ENCODE measurements at regions not wholly inside any gene's neighbourhood (a gene's known extent, or its start where the extent isn't known, plus 50 kb on each side); places are given as distances from the start of the nearest gene placed in this dataset.
A peak's percentile ranks its signal among the peaks of the same experiment; 100 is the strongest.

DNA sequence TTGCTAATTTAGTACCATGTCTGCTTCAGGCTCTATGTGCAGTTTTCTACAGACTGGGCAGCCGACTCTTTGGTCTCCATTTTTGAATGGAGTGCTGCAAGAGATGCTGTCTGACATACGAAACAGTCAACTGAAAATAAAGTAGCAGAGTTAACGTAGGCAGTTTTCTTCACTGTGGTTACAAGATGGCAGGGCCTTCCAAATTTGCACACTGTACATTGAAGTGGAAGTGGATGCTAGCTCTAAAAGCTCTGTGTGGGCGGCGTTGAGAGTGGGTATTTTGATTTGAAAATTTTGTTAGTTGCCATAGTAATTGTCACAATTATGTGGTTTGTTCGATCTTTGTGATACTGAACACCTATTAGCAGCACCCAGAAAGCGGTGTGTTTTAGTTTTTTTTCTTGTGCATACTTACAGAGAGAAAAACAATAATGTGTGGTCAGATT is 154.9 kb upstream of the ATP2B1 start:
- no peak for DNase-seq

DNA sequence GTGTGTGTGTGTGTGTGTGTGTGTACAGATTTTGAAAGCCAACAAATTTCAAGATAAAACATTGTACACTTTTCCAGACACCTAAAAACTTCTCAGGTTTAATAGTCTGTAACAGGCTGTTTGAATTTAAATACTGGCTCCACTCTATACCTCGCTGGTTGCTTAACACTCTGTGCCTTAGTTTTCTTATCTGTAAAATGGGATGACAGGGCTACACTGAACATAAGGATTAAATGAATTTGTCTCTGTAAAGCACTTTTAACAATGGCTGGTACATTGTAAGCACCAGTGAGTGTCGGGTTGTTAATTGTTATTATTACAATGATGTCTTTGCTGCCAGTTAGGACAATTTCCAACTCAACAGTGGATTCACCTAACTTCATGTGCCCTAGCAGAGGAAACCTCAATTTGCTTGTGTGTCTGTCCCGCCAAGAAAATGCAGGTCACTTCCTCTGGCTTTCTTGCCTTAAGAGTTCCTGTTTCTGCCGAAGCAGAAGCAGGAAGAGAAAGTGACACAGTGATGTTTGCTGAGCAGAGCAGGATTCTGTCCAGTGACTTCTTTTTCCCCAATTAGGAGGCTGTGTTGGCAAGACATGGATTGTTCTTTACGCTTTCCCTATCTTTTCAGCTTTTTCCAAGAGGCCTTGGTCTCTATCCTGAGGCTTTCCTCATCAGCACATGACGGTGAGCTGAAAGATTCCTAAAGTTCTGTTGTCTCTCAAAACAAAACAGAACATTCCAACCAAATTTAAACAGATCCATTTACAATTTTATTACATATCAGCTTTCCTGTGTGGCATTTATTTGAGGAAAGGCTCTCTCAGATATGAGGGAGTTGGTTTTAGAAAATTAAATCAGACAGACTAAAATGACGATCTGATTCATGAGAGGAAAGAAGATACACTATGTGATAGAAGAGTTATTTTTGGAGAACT is 154.1 kb upstream of the ATP2B1 start:
- DNase-seq: peak; percentile 38

DNA sequence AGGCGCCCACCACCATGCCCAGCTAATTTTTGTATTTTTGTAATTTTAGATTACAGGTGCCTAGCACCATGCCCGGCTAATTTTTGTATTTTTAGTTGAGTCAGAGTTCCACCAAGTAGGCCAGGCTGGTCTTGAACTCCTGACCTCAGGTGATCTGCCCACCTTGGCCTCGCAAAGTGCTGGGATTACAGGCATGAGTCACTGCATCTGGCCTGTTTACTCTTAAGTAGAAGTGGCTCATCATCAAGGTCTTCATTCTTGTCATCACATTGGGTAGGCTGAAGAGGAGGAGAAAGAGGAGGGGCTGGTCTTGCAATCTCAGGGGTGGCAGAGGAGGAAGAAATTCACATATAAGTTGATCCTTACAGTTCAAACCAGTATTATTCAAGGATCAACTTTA is 152.4 kb upstream of the ATP2B1 start:
- no peak for DNase-seq

DNA sequence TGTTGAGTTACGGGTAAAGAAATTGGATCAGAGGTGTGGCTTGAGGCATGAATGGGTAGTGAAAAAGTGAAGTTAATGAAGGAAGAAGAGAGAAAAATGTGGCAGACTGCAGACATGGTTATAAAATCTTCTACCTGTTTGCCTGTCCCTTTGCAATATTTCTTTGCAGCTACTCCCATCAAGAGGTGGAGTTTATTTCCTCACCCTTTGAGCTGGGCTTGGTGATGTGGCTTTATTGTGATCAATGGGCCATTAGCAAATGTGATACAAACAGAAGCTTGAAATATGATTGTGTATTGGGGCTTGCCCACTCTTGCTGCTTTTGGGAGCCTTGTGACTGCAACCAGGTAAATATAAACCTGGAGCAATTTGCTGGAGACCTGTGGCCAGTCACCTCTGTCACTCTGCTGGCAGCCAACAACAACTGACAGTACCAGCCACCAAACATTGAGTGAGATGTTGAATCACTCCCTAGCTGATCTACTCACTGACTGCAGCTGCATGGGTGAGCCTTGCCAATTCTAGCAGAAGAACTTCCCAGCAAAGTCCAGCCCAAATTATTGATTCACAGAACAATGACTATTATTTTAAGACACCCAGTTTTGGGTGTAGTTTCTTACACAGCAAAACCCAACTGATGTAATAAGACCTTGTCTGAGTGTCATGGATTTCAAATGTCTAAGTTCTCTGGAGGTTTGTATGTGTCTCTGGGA is 151.0 kb upstream of the ATP2B1 start:
- DNase-seq: no peak

DNA sequence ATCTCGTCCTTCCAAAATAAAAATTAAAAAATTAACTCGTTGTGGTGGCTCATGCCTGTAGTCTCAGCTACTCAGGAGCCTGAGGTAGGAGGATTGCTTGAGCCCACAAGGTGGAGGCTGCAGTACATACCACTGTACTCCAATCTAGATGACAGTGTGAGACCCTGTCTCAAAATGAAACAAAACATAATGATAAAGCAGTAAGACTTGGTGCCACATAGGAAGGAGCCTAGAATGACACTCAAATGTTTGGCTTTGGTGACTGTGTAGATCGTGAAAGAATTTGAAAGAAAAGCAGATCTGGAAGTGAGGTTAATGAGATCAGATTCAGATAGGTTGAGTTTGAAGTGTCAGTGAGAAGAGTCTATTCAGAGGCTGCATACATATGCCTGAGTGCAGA is 150.1 kb upstream of the ATP2B1 start:
- DNase-seq: no peak

DNA sequence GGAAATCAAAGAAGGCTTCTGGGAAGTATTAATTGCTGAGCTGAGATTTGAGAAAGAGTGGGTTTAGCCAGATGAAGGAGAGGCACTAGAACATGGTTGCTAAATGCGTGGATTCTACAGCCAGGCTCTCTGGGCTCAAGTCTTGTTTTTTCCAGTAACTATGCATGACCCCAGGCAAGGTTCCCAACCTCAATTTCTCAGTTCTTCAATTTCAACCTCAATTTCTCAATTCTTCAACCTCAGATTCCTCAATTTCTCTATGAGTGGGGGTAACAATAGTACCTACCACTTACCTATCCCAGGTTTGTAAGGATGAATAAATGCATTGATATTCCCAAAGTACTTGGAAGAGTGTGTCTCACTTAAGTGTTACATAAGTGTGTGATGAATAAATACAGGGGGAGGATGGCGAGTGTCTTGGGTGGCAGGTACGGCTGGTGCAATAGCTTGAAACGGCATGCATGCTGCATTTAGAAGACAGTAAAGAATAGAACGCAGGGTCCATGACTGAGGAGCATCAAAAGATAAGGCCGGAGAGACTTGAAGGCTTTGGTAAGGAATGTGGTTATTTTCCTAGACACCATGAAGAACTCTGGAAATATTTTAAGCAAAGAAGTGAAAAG is 149.1 kb upstream of the ATP2B1 start:
- no peak for DNase-seq

DNA sequence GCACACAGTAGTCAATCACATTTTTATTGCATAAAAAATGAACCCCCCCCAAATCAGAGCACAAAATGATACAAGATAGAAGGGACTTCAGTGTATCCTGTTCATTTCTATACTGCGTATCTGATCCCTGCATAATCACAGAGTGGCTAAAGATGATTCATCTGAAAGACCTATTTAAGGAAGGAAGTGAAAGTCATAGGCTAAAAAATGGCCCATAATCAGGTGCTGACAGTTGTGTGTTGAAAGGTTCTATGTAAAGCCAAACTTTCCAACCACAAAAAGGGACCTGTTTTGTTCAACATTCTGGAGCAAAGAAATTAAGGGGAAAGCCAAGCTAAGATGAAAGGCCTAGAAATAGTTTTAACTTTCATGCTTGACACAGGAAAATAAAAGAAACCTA is 147.8 kb upstream of the ATP2B1 start:
- peak; percentile 58 for DNase-seq

DNA sequence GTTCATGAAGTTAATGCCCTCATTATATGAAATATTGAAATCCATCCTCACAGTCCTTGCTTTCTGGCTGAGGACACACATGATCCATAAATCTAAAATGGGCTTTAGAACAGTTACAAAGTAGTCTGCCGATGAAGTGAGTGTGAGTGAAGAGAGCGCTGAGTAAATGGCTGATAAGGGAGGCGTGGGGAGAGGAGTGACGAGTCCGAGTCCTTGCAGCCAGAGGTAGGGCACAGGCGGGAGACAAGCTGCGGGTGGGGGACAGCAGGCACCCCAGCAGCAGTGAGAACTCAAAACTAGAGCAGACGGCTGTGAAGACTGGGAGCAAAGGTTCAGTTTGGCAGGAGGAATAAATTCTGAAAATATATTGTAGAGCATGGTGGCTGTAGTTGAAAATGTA is 140.1 kb upstream of the ATP2B1 start:
- no peak for DNase-seq

DNA sequence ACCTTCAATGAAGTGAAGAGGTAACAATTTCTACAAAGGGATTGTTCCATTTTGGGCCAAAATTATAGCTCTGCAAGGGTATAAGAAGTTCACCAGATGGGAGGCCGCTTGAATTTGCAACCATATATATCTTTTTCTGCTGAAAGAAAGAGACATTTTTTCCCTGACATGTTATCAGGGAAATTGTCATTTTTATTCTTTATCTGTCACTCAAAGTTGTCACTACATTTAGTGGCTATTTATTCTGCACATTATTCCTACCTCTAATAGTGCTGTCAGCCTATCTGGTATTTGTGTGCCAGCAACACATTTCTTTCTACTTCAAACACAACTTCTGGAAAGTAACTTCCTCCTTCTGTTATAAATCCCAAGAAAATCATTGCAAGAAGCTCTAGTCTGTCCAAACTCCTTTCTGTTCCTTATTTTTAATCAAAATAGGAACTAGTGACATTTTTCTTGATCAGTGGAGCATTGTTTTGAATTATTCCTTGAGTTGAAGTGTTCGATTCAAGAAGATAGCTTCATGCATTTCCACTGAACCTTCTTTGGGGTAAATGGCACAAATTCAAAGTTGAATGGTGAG is 137.9 kb upstream of the ATP2B1 start:
- no peak for DNase-seq

DNA sequence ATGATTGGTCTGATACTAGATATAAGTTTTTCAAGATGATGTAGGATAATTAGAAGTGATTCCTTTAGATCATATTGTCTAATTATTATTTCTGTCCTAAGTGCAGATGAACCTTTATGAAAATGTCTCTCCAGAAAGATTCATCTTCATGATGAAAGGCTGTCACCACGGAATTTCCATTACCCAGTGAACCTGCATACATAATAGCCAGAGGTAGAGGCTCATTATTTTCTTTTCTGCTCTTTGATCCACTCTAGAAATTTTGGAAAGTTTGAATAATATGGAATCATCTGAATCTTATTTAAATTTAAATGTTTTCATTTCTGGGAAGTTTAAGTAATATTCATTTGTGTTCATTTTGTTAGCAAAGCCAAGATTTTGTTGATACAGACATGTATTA is 137.1 kb upstream of the ATP2B1 start:
- DNase-seq: no peak

DNA sequence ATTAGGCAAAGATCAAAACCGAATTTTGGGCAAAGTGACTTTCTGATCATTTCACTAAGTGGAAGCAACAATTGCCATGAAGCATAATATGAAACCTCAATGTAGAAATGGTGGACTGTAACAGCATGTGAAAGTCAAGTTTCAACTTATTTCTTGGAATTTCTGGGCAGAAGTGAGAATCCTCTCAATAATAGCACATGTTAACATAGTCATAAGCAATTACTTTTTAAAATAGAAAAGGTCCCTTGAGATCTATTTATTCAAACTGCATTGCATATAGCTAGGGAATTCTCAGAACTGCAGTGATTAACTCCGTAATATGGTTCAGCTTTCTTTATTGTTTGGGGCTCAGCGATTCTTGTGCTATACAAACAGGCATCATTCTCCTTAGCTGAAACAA is 136.7 kb upstream of the ATP2B1 start:
- DNase-seq: no peak

DNA sequence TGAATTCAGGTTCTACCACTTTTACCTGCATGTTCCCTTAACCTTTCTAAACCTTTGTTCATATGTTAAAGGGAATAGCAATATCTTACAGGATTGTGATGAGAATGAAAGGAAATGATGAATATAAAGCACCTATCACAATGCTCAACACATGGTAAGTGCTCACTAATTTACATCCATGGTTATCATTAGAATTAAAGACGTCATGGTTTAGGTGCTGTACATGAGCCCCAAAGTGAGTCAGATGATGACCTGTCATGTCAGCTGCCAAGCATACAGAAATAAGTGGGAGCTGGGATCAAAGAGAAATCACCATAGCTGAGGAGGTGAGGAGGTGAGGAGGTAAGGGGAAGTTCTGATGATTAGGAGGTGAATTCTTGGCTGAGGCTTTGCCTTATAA is 135.9 kb upstream of the ATP2B1 start:
- no peak for DNase-seq

DNA sequence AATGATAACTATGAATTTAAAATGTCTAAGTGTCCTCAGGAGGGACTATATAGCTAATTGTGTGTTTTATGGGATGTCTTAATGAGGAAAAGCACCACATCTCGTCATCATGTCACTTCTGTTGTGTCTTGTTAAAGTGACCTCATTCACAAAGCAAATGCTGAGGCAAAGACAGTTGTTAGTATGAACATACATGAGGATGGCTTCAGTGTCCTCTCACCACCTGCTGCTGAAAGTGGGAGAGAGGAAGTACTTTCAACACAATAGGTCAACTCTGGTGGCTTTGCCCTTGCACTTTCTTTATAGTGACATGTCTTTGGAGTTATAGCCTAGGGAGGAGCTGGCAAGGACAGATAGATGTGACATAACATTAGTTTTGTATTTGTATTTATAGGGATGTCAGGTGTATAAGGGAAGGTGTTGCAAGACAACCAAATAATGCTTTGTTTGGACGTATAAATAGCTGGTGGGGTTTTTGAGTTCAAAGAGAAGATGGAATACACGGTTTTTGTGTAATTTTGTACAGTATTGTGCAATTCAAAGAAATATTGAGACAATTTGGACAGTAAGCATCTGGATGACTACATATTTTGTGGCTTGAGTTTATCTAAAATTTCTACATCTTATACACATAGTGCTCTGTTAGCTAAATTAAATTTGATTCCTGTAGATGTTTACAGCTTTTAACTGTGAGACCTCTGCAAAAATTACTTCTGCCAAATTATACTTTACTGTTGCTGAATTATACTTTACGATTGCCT is 131.7 kb upstream of the ATP2B1 start:
- no peak for DNase-seq

DNA sequence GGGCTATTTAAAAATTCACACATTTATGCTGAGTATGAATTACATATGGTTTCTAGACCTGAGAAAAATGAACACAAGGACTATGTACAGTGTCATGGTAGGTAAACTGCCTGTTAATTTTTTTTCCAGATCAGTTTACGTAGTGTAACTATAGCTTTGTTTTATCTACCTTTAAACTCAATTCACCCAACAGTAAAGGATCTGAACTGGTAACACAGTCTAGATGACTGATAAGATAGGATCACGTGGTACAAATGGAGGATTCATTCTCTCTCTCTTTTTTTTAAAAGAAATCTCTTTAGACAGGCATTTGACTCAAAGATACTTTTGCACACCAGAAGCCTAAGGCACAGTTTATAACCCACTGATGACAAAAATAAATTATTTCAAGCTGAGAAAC is 130.8 kb upstream of the ATP2B1 start:
- no peak for DNase-seq

DNA sequence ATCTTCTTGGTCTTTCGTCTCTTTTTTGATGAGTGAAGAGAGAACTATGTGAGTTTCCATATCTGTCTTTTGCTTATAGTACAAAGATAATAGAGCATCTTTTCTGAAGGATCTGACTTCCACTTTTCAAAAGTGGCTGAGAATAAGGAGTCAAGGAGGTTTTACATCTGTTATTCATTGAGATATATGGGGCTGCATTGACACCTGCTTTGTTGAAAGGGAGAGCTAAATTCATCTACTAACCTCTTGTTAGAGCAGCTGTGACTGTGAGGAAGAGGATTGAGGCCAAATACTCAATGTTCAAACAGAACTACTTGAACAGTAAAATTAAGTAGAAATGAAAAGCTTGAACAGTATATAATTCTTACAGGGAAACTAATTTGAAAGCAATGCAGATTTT is 130.2 kb upstream of the ATP2B1 start:
- DNase-seq: no peak

DNA sequence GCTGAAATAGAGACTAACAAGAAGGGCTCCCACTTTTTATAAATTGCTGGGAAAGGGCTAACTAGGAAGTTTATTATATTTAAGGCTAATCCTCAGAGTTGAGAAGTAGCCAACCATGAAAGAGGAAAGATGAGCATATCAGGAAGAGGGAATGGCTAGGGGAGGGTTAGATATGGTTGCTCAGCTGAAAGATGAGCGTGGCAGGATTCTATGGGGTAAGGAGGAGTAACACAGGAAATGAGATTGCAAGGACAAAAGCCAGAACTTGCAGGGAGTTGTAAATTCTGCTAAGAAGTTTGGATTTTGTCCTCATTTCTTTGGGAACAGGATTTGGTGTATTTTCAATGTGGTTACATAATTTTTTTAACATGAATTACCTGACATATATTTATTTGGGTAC is 127.4 kb upstream of the ATP2B1 start:
- DNase-seq: no peak

DNA sequence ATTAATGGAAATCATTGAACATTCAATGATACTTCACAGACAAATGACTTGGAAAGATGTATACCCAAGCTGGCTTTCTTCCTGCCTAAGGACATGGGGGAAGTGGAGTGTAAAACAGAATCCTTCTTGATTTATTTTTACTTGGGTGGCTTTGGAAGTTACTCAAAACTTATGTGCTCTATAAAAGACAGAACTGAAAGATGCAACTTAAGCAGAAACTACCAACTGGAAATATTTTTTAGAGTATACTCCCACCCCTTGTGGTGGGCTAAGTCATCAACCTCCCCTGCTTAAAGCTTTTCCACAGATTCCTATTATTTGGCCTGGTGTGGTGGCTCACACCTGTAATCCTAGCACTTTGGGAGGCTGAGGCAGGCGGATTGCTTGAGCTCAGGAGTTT is 126.0 kb upstream of the ATP2B1 start:
- DNase-seq: no peak

DNA sequence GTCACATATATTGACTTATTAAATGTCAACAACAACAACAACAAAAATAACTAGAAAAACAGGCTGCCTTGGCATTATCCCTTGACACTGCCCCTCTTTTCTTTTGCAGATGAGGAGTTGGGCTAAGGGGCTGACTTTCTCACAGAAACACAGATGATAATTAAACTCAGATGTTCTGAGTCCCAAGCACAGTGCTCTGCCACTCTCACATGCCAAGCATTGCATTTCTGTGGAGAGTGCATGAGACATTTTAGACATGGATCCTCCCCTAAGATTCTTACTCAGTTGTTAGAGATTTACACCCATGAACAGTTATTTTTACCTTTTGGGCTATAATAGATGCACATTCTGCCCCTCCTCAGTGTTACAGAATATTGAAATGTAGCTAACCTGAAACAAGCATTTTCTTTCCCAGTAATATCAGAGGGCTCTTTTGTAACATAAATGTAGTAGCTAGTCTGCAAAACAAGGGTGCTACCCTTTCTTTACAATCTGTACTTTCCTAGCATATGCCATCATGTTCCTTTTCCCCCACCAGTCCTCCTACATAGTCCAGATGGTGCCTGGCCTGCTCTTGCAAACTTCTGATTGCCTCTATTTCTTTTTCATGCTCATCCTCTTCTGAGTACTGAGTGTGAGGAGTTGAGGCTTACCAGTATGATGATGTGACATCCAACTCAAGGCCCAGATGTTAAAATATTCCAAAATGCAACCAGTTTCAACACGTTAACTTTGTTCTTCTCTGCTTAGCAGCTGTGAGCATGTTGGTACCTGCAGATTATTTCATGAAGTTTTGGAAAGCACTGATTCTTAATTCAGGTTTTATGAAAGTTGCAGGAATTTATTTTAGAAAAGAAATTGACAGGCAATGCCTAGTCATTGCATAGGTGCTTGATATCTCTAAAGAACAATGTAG is 125.0 kb upstream of the ATP2B1 start:
- DNase-seq: no peak

DNA sequence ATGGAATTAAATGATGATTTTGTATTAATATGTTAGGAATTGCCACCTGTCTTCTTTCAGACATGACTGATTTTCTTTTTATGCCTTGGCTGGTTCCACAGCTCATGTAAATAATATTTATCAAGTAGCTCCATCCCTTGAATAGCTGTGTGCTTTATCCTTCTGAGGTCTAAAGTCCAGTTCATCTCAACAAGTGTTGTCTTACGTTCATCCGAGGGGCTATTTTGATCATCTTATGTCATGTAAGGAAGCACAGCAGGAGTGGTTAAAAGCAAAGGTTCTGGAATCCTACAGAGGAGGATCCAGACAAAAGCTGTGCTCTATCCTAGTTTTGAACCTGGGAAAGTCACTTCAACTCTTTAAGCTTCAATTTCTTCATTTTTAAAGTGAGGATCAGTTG is 123.7 kb upstream of the ATP2B1 start:
- no peak for DNase-seq

DNA sequence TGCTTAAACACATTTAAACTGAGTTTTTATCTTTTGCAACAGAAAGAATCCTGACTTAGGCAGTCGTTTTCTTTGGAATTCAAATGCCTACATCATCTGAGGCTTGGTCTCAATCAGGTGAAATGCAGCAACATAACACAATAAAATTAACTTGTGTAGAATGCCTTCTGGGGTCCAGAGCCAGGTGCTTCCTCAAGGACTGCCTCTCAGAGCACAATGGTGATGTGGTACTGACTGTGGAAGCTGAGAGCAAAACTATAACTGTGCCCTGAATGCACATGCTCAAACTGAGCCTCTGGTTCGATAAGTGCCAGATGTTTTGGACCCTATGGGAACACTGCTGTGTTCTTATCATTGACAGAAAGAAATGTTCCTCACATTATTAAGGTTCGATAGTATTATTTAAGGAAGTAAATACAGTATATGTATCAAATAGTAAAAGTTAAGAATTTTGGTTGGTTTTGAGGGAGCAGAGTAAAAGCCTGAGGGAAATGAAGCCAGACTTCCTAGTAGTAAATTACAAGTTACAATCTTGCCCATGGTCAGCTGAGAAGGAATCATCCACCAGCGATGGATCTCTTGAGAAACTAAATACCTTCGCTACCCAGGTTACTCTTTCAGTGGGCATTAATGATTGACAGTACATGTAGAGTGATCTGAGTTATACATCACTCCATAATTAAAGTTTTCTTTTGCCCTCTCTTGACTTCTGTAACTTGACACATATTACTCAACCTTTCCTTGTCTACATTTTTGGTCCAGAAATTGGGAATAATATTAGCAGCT is 122.9 kb upstream of the ATP2B1 start:
- DNase-seq: no peak

Data from SIG-M5 (cell line).